ENCODE measurements at regions not wholly inside any gene's neighbourhood (a gene's known extent, or its start where the extent isn't known, plus 50 kb on each side); places are given as distances from the start of the nearest gene placed in this dataset.

DNA sequence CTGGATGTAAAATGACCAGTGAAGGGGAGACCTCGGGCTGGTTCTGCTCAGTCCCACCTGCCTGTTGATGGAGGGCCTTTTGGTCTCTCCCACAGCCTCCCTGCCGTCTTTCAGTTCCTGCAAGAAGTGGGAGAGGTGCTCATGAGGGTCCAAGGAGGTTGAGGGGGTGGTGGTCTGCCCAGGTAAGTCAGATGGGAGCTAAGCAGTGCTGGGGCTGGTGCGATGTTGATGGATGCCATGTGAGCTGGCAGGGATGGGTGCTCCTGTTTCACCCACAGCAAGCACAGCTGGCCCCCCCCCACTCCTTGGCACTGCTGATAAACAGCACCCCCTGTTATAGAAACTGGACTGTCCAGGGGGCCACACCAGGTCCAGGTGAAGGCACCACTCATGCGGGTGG is 145.6 kb downstream of the NSG2 start:
- no peak for DNase-seq (ENCODE audit: low spot score)

DNA sequence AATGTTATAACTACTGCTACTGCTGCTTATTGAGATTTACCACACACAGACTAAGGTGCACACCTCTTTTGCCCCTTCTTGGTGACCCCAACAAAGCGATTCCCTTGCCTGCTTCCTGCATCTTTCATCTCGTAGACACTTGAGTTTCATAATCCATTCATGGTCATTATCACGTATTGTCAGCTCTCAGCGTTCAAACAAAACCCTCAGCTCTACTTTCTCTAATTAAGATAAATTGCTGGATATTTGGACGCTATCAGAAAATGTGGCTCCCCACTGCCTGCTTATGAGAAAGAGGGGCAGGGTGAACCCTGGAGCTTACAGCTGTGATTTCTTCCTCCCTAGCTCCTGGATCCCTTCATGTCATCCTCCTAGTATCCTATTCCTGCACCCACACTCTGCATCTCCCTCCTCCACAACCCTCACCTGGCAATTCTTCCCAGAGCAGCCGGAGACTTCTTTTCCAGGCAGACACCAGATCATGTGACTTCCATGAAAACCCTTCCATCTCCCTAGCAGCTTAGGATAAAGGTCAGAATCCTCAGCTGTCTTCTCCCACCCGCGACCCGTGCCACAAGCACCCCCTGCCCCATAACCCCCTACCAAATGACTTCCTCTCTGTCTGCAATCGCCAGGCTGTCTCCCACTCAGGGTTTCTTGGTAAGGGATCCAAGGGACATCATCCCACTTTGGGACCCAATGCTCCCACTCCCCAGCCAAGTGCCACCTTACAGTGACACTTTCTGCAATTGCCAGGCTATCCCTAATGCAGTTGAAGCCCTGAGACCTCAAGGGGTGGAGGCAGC is 146.5 kb downstream of the NSG2 start:
- DNase-seq (ENCODE audit: low spot score) = no peak

DNA sequence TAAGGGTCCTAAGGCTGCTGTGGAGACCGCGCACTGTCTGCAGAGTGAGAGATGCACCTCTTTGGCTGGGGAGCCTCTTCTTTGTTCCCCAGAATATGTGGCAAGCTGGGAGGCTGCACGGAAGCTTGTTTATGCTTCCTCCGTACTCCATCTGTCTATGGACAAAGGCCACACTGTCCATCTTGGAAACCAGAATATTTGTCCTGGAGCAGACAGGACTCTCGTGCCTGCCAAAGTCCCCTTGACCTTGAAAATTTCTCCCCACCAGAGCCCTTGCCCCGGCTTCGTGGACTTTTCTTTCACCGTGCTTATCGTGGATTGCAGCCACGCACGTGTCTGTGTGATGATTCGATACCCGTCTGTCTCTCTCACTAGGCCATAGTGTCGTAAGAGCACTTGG is 147.4 kb downstream of the NSG2 start:
- no peak for DNase-seq (ENCODE audit: low spot score)

DNA sequence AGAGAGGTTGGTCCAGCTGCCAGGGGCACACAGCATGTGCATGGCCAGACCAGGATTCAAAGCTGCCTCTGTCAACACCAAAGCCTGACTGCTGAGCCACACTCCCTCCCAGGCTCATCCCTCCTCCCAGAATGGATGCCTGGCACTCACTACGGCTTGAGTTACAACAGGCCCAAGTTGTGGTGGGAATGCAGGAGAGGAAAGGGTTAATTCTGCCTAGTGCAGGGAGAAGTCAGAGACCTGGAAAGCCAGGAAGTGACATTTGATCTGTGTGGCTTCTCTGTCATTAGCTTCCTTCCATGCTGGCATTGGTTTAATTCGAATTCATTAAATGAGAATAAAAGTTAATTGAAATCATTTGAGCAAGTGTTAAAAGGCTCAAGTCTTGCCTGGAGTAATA is 150.0 kb downstream of the NSG2 start:
- DNase-seq (ENCODE audit: low spot score) = no peak

DNA sequence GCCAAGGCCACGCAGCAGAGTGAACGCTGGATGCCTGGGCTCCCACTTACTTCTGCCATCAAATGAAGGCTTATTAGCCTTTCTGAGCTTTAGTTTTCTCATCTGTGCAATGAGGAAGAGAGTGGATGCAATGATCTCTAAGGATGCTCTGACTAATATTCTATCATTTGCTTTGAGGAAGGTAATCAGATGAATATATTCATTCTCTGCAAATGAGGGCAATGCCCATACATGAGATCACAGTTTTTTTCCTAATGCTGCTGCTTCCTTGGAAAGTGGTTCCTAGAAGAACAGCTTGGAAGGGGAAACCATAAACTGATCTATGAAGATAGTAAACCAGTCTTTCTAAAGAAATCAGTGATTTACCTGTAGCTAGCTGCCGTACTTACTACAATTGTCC is 152.4 kb downstream of the NSG2 start:
- DNase-seq (ENCODE audit: low spot score) = no peak

DNA sequence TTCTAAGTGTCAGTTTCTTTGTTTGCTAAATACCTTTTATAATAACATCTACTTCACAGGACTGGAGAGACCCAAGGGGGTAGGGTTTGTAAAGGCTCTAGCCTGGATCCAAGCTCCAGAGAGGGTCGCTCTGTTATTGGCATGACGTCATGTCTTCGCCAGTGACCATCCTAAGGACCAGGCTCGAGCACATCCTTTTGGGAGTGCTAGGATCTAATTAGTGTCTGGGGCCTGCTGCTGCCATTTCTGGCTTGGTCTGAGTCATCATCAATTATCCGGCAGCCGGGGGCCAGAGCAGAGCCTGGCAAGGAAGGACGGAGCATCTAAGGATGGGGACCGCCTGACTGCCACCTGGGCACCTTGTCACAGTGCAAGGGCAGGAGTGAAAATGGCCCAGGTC is 153.0 kb downstream of the NSG2 start:
- DNase-seq (ENCODE audit: low spot score) = no peak

DNA sequence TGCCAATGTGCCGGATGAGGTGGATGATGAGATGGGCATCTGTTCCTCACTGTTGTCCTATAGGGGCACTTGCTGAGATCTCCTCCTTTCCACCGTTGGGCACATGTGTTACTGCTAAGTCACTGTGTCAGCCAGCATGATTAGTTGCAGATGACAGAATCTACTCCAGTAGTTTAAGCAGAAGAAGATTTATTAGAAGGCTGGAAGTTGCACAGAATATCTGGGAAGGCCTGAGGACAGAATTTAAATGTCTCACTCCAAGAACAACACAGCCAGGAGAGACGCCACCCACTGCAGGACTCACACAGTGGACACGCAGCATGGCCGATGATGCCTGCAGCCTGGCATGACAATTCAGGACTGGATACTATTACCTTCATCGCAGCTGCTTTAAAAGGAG is 157.5 kb downstream of the NSG2 start:
- no peak for DNase-seq (ENCODE audit: low spot score)

DNA sequence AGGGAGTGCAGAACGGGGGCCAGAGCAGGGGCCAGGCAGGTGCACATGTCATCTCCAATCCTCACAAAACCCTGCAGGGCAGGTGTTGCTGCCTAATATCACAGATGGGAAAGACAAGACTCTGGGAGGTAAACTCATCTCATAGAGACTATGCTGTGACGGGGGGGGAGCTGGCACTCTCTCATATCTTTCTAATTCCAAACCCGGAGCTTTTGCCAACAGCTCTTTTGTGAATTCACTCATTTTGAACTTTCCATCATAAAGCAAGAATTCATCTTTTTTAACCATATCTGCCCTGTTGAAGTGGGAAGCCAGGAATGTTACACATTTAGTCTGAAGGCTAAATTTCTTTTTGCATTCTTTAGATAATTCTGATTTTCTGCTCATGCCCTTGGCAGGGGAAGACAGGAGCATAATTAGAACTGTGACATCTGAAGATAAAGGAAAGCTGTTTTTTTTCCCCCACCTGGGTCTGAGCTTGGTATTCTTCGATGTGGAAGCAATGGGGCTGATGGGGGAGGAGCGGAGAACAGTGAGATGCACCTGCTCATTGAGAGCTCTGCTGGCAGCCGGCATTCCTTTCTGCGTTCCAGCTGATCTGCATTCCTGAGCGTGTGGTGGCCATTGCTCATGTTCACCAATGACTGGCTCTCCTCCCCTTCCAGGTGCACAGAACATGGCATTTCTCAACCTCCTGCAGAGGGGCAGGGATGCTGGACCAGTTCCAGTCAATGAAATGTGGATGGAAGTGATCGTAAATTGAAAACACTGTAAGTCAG is 159.2 kb downstream of the NSG2 start:
- no peak for DNase-seq (ENCODE audit: low spot score)

DNA sequence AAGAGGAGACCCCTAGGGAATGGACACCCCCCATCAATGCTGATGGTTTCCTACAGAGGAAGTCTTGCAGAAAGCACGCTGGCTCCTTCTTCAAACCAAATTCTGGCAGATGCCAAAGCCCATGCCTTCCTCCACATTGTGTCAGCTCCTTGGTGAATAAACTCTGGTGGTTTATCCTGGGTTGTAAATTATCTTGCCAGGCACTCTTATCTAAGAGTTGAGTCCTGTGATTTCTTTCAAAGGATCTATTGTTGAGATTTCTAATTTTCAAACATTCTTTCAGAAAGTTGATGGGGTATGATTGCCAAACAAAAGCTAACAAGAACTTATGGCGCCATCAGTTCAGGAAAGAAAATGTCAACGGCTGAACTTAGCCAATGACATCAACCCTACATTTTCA is 160.4 kb downstream of the NSG2 start:
- no peak for DNase-seq (ENCODE audit: low spot score)

DNA sequence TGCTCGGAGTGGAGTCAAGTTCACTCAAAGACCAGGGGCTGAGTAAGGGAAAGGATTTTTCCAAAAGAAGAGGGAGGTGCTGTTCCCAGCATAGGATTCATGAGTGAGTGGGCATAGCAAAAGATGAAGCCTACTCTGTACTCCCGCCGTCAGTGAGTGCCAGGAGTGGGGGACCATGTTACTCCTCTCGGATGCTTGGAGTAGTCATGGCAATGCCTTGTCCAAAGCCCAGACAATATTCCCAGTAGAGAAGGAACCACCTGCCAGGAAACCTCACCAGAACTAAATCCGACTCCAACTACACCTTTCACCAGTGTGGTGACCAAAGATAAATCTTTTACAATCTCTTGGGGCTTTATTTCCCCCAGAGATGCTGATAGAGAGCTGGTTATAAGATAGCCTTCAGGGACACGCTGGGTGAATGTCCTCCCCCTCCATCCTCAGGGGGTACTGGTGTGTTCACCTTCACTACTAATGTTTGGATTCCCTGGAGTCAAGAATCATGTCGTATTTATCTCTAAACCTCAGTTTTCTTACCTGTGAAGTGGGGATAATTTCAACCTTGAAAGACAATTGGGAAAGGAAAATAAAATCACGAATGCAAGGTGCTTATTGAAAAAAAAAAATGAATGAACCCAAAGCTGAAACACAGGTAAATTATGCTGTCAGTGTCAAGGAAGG is 165.2 kb downstream of the NSG2 start:
- no peak for DNase-seq (ENCODE audit: low spot score)

DNA sequence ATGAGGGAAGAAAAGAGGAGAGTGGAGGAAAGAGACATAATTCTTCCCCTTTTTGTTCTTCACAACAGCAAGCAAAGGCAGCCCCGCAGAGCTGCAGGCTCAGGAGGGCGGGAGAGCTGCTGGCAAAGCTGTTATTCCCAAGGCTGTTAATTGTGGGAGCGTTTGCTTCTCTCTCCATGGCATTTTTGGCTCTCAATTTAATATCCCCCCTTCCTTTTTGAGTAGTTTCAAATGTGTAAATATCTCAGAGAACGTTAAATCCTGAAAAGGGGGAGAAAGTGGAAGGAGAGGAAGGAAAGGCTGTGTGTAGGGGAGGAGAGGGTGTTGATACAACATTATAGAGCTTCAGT is 165.7 kb downstream of the NSG2 start:
- no peak for DNase-seq (ENCODE audit: low spot score)

DNA sequence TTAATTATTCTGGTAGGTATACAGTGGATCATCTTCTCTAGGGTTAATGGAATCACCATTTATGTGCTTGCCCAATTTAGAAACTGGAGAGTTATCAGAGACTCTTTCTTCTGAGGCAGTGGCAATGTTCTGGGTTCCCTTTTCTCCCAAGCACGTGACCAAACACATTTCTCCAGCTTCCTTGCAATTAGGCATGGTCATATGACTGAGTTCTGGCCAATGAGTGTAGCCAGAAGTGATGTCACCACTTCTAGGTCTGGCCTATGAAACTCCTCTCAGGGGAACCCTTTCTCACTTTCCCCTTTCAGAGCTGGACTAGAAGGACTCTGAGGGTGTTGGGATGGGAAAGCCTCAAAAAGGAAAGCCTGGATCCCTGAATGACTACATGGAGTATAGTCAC is 172.0 kb downstream of the NSG2 start:
- DNase-seq (ENCODE audit: low spot score) = no peak

DNA sequence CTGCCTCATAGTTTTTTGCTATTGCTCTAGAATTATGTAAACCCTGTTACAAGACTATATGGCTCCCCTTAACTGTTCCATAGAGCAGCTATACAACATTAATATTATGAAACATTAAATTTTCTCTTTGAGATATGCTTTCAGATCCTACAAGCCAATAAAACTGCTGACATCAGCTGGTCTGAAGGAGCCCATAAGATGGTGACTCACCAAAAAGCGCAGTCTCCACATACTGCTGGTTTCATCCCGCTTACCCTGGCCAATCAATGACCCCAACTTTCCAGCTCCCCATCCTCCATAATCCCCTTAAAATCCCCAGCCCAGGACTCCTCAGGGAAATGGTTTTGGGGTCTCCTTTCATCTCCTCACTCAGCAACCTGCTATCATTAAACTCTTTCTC is 172.7 kb downstream of the NSG2 start:
- DNase-seq (ENCODE audit: low spot score) = no peak

DNA sequence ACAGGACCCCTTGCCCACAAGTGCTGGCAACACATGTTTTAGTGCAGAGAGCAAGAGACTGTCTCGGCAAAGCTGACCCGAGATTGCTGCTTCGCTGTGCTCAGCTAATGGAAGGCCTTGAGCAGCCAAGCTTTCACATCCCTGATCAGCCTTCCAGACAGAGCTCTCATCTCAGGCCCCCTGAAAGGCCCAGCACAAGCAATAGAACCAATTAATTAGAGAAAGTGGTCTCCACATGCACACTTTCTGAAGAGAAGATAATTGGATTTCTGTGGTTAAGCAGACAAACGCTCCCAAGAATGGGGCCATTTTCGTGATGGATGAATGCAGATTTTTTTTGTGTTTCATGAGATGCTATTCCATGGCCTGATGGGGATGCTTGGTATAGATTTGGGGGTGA is 174.9 kb downstream of the NSG2 start:
- DNase-seq (ENCODE audit: low spot score) = no peak

DNA sequence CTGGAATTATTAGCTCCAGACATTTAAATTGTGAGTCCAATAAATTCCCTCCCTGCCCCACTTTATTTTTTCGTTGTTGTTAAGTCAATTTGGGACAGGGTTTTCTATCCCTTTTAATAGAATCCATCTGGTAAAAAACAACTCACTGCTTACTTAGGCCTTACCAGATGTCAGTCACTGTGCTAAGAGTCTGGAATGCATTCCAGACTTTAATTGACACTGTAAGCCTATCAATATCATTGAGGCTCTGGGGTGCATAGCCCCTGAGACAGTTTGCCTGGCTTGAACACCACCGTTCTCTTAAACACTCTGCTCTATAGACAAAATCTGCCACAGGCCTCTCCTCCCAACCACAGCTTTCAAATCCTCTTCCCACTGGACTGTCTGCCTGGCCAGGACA is 175.9 kb downstream of the NSG2 start:
- DNase-seq (ENCODE audit: low spot score) = no peak

DNA sequence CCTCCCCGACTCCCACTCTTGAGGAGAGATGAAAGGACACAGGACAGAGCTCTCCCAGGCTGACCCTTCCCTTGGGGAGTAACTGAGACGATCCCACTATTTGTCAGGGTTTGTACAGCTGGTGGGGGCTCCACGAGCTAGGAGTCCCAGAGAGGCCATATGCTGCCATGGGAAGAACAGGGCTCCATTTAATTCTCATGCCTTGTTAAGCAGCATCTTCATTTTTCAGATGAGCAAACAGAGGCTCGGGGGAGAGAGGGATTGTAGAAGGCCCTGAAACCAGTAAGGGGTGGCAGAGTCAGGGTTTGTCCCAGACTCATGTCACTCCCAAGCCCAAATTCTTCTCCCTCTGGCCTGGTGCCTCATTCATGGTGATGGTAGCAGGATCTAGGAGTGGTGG is 176.4 kb downstream of the NSG2 start:
- no peak for DNase-seq (ENCODE audit: low spot score)

DNA sequence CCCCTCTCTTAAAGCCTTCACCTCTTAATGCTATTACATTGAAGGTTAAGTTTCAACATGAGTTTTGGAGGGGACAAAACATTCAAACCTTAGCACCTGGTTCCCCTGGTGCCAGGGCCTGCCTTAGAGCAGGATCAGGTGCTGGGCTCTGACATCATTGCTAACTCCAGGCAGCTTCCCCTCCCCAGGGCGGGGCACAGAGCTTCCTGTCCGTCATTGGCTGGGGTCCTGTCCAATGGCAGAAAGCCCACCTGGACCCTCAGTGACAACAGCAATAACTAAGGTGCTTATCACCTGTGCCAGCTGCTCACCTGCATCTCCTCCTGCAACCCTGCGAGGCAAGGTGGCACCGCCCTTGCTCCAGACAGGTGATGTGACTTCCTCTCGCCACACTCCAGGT is 177.4 kb downstream of the NSG2 start:
- no peak for DNase-seq (ENCODE audit: low spot score)

DNA sequence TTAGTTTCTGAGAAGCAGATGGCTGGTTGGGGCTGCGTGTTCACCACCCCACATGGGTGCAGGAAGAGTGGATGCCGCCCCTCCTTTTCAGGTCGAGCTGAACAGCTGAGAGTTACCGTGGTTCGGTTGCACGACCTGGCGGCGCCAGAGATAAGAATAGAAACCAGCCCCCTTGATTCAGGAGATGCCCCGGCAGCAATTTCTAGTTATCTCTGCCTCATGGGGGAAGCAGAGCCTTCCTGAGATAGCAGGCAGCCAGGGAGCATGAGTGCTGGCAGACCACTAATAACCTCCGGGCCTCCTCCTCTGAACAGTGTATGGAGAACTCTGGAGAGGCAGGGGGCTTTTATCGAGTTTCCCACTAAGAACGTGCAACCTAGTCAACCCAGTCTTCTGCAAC is 177.8 kb downstream of the NSG2 start:
- DNase-seq (ENCODE audit: low spot score) = no peak

DNA sequence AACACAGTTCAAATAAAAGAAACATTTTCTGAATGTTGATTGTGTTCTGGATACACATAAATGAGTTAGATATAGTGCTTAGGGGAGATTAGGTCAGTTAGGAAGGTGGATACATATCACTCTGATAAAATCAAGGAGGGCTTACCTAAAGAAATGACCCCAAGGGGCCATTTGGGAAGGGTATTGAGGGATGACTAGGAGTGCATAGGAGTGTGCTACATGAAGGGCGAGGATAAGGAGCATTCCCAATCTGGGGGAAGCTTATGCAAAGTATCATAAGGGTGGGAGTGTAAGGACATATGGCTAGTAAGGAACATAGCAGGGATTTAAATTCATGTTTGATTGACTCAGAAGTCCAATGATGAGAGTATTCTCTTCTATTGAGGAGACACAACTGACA is 183.6 kb downstream of the NSG2 start:
- DNase-seq (ENCODE audit: low spot score) = no peak

DNA sequence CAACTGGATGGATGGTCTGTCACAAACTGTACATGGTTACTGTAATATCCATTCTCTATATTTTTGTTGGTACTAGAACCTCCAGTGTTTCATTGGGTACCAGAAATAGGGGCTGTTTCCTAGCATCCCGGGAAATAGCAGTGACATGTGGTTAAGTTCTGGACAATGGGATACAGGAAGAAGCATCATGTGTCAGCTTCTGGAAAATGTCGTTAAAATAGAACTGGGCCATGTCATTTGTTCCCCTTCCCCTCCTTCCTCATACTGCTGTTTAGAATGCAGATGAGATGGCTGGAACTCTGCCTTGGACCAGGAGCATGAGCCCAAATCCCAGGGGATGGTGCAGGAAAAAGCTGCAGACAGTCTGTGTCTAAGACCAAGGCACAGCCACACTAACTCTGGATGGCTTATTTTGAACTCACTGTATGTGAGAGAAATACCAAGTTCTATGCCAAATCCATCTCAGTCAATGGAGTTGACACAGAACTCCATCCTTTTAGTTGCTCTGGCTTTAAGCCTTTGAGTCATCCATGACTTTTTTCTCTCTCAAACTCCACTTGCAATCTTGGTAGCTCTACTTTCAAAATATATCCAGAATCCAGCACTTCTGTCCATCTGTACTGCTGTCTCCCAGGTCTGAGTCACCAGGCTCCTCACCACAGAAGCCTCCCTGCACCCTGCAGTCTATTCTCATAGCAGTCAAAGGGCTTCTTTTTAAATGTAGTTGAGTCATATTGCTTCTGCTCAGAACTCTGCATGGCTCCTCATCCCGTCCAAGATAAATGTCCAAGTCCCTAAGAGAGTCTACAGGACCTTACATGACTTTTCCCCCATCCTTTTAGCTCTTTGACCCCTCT is 184.2 kb downstream of the NSG2 start:
- no peak for DNase-seq (ENCODE audit: low spot score)

DNA sequence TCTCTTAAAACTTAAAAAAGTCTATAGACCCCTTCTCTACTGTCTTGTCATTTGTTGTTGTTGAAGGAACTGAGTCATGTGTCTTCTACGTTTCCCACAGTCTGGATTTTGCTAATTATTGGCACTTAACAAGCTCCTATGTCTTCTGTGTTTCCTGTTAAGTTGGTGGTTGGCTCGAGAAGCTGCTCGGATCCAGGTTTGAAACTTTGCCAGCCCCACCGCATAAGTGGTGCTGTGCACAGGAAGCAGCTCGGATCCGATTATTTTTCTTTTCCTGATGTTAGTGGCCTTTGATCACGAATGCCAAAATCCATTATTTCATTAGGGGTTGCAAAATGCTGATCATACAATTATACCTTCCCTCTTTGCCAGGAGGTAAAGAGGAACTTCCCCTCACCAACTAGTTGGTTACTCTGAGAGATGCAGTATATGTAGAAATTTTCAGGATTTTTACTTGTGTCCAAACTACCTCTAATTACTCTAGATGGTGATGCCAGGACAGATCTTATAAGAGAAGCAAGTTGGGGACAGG is 186.5 kb downstream of the NSG2 start:
- no peak for DNase-seq (ENCODE audit: low spot score)

DNA sequence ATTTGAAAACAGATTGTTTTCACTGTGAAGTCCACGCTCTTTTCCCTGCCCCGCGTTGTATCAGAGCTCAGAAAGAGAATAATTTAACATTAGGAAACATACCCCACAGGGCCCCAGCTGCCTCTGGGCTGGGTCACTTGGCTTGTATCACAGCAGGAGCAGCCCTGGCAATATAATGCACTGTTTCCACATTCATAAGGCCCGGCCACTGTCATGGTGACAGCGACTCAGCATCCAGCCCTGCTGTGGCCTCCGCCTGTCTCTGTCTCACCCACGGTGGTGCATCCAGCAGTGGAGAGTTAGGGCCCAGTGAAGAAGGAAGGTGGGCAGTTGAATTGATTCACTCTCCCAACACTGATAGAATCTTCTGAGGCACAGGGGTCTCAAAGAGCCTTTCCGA is 188.9 kb downstream of the NSG2 start:
- DNase-seq (ENCODE audit: low spot score) = no peak

Data from D341Med (cell line).